GM11168 (cell line): ENCODE measurements at regions not wholly inside any gene's neighbourhood (a gene's known extent, or its start where the extent isn't known, plus 50 kb on each side); places are given as distances from the start of the nearest gene placed in this dataset.
"Not testable (repeated sequence)": the region's sequence is repeated elsewhere in the genome, so short reads cannot be mapped to it uniquely, and the experiment has no call there.

Source experiments
- in situ Hi-C: fragments of 300-500 bp; cut with MboI; formaldehyde crosslinking; loops from one replicate; pipeline ENCODE4 v1.12.0; 2022; ENCODE audit warnings: low sequenced_read_pairs; ENCODE audit not compliant: unreplicated experiment

- in situ Hi-C loops = no loop called here
Measured at GRCh38 chr4:120636120-120636630, 286.4 kb downstream of the PRDM5 start.

DNA sequence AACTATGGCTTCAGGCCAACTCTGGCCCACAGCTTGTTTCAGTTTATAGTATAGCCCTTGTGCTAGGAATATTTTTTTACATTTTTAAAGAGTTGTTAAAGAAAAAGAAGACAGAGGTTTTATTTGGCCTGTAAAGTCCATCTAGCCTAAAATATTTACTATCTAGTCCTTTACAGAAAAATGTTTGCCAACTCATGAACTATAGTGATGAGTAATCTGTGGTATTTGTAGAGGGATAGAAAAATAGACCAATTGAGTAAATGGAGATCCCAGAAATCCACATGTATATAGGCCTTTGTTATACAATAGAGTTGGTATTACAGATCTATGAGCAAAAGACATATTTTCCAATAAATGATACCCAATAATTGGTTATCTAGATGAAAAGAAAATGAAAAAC is 288.7 kb downstream of the PRDM5 start:
- in situ Hi-C loops = no loop called here

GRCh38 chr4:120630427-120630826 is 292.1 kb downstream of the PRDM5 start:
- in situ Hi-C loops = no loop called here

GRCh38 chr4:120629546-120630108 is 292.9 kb downstream of the PRDM5 start:
- in situ Hi-C loops = no loop called here

DNA sequence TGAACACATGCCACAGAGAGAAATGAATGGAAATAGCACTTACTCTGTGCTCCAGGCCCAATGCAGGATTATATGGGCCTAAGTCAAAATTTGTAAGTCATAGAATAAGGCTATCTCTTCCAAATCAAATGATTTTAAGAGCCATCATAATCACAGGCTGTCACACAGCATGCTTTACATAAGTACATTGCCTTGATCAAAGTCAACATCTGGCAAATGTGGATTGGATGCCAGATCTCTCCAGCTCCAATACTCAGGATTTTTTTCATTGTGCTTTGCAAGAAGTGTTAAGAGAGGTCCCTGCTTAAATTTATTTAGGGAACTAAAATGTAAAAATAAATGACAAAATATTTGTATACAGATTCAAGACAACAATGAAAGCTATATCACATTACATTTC is 299.9 kb downstream of the PRDM5 start:
- in situ Hi-C loops = no loop called here

- in situ Hi-C loops = no loop called here
Measured at GRCh38 chr4:120617171-120617570, 305.4 kb downstream of the PRDM5 start.

GRCh38 chr4:120616041-120616440 is 306.5 kb downstream of the PRDM5 start:
- in situ Hi-C loops = no loop called here

DNA sequence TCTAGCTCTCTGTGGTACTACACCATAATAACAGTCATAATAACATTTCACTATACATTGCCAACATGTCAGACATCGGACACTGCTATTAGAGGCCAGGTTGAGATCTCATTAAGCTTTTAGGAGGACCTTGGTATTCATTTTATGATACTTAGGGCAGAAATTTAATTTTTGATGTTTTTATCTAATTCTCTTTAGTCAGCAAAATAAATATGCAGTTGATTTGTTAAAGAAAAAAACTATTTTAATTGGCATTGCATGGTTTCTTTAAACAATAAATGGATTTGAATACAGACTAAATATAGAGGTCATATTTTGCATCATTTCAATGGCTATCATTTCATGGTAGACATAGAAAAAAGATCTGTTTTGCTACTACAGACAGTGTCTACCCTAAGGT is 308.7 kb downstream of the PRDM5 start:
- in situ Hi-C loops = no loop called here

DNA sequence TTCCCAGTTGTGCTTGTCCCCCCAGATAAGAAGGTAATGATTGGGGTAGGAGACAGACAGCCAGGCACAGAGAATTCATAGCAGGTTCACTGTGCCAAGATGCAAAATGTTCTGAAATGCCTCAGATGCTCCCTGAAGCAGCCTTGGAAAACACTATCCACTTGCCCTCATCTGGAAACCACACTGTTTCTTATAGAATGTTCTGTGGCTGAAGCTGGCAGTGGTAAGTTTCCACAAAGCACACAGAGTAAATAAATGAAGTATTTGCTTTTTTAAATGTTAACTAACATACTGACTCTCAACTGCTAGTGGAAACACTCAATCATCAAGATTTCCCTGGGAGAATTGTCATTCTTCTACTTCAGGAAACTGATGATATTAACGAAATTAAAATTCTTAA is 311.4 kb downstream of the PRDM5 start:
- in situ Hi-C loops = no loop called here

GRCh38 chr4:120591038-120591437 is 331.5 kb downstream of the PRDM5 start:
- in situ Hi-C loops = no loop called here

GRCh38 chr4:120589787-120590186 is 332.7 kb downstream of the PRDM5 start:
- in situ Hi-C loops = no loop called here

DNA sequence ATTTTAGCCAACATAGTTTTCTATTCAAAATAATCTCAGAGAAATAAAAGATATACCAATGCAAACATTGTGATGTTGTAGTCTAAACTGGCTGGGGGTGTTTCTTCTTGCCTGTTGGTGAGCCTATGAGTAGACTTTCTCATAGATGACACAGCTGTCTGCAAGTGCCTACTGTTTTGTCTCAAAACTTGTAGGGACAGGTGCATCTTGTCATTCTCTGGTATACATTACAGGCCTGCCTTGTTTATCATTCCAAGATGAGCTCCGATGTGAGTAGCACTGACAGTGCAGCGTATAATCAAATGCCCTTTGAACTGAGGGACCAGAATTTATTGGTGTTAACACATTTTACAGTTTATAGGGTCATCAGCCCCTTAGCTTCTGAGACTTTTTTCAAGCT is 353.8 kb downstream of the PRDM5 start:
- in situ Hi-C loops = no loop called here

GRCh38 chr4:120561648-120562047 is 360.9 kb downstream of the PRDM5 start:
- in situ Hi-C loops = no loop called here

GRCh38 chr4:120557372-120557771 is 365.2 kb downstream of the PRDM5 start:
- in situ Hi-C loops = no loop called here

DNA sequence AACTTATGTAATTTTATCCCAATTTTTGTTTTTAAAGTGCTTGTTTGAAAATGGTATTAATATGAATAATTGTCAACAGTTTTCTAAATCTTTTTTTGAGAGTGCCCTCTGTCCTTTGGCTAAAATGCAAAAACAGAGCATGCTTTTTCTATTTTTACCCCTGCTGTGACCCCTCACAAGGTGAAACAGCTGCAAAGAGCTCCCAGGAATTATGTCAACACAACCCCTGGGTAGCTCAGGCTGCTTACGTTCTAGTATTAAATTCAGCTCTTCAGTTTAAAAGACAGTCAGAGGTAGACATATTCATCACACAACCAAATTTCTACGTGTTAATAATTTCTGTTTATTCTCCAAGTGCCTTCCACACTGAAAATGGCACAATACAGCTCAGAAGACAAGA is 367.5 kb downstream of the PRDM5 start:
- in situ Hi-C loops = no loop called here

GRCh38 chr4:120554086-120554485 is 368.4 kb downstream of the PRDM5 start:
- in situ Hi-C loops = no loop called here

- in situ Hi-C loops = not testable (repeated sequence)
Measured at GRCh38 chr4:120550624-120551220, 371.8 kb downstream of the PRDM5 start.

DNA sequence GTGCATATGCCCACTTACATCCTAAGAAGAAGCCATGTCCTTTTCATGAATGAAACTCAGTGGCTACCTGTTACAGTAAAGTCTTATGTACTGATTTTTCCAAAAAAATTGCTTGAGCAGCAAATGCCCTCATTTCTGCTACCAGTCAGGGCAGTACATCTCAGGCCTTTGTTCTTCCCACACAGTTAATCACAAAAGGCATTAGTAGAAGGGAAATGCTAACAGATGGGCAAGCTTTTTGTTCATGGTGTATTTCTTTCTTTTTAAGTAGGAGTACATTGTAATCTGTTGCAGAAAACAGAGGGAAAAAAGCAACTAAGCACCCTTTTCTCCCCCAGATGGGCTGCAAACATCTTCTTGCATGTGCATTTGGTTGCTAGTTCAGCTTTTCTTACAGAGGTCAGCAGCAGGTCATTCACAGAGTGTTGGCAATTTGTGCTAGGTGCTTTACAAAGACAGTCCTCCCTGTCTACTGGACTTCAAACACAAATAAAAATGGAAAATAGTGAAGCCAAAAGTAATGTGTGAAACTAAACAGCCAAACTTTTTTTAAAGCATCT is 373.4 kb downstream of the PRDM5 start:
- in situ Hi-C loops = no loop called here

- in situ Hi-C loops = no loop called here
Measured at GRCh38 chr4:120545391-120545790, 377.1 kb downstream of the PRDM5 start.

- in situ Hi-C loops = no loop called here
Measured at GRCh38 chr4:120544838-120545237, 377.7 kb downstream of the PRDM5 start.

- in situ Hi-C loops = no loop called here
Measured at GRCh38 chr4:120540625-120541024, 381.9 kb downstream of the PRDM5 start.

- in situ Hi-C loops = no loop called here
Measured at GRCh38 chr4:120536884-120537283, 385.6 kb downstream of the PRDM5 start.
